K562 (cell line): ENCODE measurements at regions not wholly inside any gene's neighbourhood (a gene's known extent, or its start where the extent isn't known, plus 50 kb on each side); places are given as distances from the start of the nearest gene placed in this dataset.

Experiments used
- ATAC-seq: fragments of 200-7000 bp; cut with Tn5 transposase; 3 replicates; pipeline ENCODE4 v1.9.1; 2020; ENCODE audit warnings: moderate library complexity
- BruUV-seq: library from RNA; stranded (reverse); fragments of 400-500 nt; replicated peaks from 2 replicates; lab custom pipeline; 2021; lab: Mats Ljungman, UMichigan
- CTCF ChIA-PET: fragments of 300-600 bp; formaldehyde crosslinking; extraction: SDS; loops from one replicate; lab custom pipeline; 2021; ENCODE audit warnings: low intra/inter-chr PET ratio; lab: Yijun Ruan, JAX
- POLR2A ChIA-PET: fragments of 300-600, 350-650 bp; sonication (Branson Sonifier 250); formaldehyde crosslinking; extraction: SDS; loops from one replicate; lab custom pipeline; 2021; ENCODE audit warnings: antibody characterized with exemption, inconsistent platforms; lab: Yijun Ruan, JAX
- DNase-seq, 4 experiments: peaks; one replicate each; pipeline versions ENCODE4 v3.0.0 to v3.0.0-alpha.2; 2011 to 2018; ENCODE audit warnings: low spot score in 3 of 4, mixed read lengths in 3 of 4; ENCODE audit errors: extremely low read depth in 1 of 4
- FAIRE-seq: peaks from 2 replicates; lab custom pipeline; 2011; peaks lifted over from hg19 to GRCh38; lab: Jason Lieb, UNC
- H2AFZ ChIP-seq: 2 replicates; pipeline ENCODE4 v1.6.0; 2011; ENCODE audit warnings: low read depth, low read length, control low read depth, inconsistent platforms
- H3K27ac ChIP-seq: fragments of 200-600 bp; 3 replicates; pipeline ENCODE4 v1.8.0; 2011; ENCODE audit warnings: low read depth, mild to moderate bottlenecking, control low read depth, inconsistent platforms, low read length, moderate library complexity, mixed read lengths; ENCODE audit errors: extremely low read depth
- H3K27me3 ChIP-seq, 2 experiments: fragments of 300-600 bp in 1 of 2; 2 replicates in 1 of 2; 3 replicates in 1 of 2; pipeline versions ENCODE4 v1.6.0 to v1.8.0; 2011; ENCODE audit warnings: inconsistent platforms in 2 of 2, low read length in 2 of 2, mild to moderate bottlenecking in 1 of 2, mixed read lengths in 1 of 2, moderate library complexity in 1 of 2; ENCODE audit not compliant: control insufficient read depth in 2 of 2, insufficient read depth in 2 of 2
- H3K36me3 ChIP-seq: fragments of 300-600 bp; 3 replicates; pipeline ENCODE4 v1.8.0; 2011; ENCODE audit warnings: mild to moderate bottlenecking, low read length, inconsistent platforms; ENCODE audit not compliant: control insufficient read depth, insufficient read depth
- H3K4me1 ChIP-seq, 2 experiments: fragments of 200-600 bp in 1 of 2; replicated peaks in 1 of 2; 2 replicates in 1 of 2; 3 replicates in 1 of 2; pipeline versions ENCODE4 v1.5.1 to v1.8.0; 2011; ENCODE audit warnings: inconsistent platforms in 2 of 2, low read length in 2 of 2, mild to moderate bottlenecking in 1 of 2, mixed read lengths in 1 of 2, moderate library complexity in 1 of 2; ENCODE audit not compliant: control insufficient read depth in 2 of 2, insufficient read depth in 2 of 2
- H3K4me2 ChIP-seq: 2 replicates; pipeline ENCODE4 v1.6.1; 2011; ENCODE audit warnings: low read length, control low read depth, inconsistent platforms, mixed read lengths; ENCODE audit not compliant: insufficient read depth
- H3K4me3 ChIP-seq: fragments of 200-600 bp; sonication (generic), shearing (Covaris generic); 2 replicates; pipeline ENCODE4 v1.5.1; 2016; ENCODE audit warnings: control low read depth, inconsistent platforms
- H3K79me2 ChIP-seq: fragments of 200-600 bp; 3 replicates; pipeline ENCODE4 v1.8.0; 2011; ENCODE audit warnings: low read length, inconsistent platforms; ENCODE audit not compliant: control insufficient read depth, insufficient read depth
- H3K9ac ChIP-seq, 2 experiments: 2 replicates each; pipeline versions ENCODE4 v1.6.0 to v1.6.1; 2011; ENCODE audit warnings: low read depth in 2 of 2, low read length in 2 of 2, control low read depth in 1 of 2, inconsistent platforms in 1 of 2, mild to moderate bottlenecking in 1 of 2, mixed read lengths in 1 of 2; ENCODE audit not compliant: insufficient read depth in 1 of 2
- H3K9me1 ChIP-seq: one replicate; pipeline ENCODE4 v1.6.0; 2011; ENCODE audit warnings: inconsistent platforms, mild to moderate bottlenecking, low read length, moderate library complexity; ENCODE audit not compliant: control insufficient read depth, insufficient read depth
- H3K9me3 ChIP-seq: replicated peaks from 2 replicates; pipeline ENCODE4 v1.5.1; 2011; ENCODE audit warnings: low read depth, low read length, inconsistent platforms; ENCODE audit not compliant: control insufficient read depth, insufficient read depth
- H4K20me1 ChIP-seq: replicated peaks from 2 replicates; pipeline ENCODE4 v1.6.1; 2011; ENCODE audit warnings: low read length, inconsistent platforms, mixed read lengths; ENCODE audit not compliant: control insufficient read depth, insufficient read depth
- CREBBP ChIP-seq: IDR thresholded peaks from one replicate; pipeline ENCODE4 v1.6.1; 2012; ENCODE audit warnings: low read depth, mild to moderate bottlenecking, control low read depth, inconsistent platforms, low read length
- JUND ChIP-seq, 2 experiments: IDR thresholded peaks; 2 replicates in 1 of 2; 3 replicates in 1 of 2; pipeline ENCODE4 v1.6.1; 2011; ENCODE audit warnings: borderline replicate concordance in 2 of 2, low read depth in 2 of 2, low read length in 2 of 2, improper control_type of control experiment in 1 of 2, missing biosample characterization in 1 of 2, missing genetic modification characterization in 1 of 2, missing genetic modification reagents in 1 of 2
- LEF1 ChIP-seq: fragments of 450-650 bp; IDR thresholded peaks from 2 replicates; pipeline ENCODE4 v1.6.1; 2016; ENCODE audit warnings: mild to moderate bottlenecking
- SMARCA4 ChIP-seq: fragments of 450-650 bp; IDR thresholded peaks from 2 replicates; pipeline ENCODE4 v1.6.1; 2016
- TAF15 ChIP-seq: fragments of 200-400 bp; formaldehyde crosslinking; IDR thresholded peaks from 2 replicates; pipeline ENCODE4 v1.6.1; 2017; ENCODE audit warnings: mild to moderate bottlenecking, low read depth, low read length, moderate library complexity
- ZBTB26 ChIP-seq: fragments of 450-650 bp; formaldehyde crosslinking; IDR thresholded peaks from 2 replicates; pipeline ENCODE4 v1.4.0; 2022; ENCODE audit warnings: missing genetic modification characterization
- WGBS: fragments of 100-300 bp; shearing (Covaris generic); methylation state at CpG from one replicate; pipeline ENCODE4 v1.1.6; 2016; ENCODE audit warnings: low coverage, mixed read lengths; ENCODE audit not compliant: insufficient coverage; ENCODE audit errors: missing lambda C conversion rate; 5-methylcytosine and 5-hydroxymethylcytosine counted together
- in situ Hi-C: fragments of 300-500 bp; cut with MboI; formaldehyde crosslinking; loops from 4 replicates; pipeline ENCODE4 v1.15.0; 2018; ENCODE audit warnings: inconsistent platforms, mixed read lengths
- intact Hi-C: fragments of 100-400 bp; cut with micrococcal nuclease; formaldehyde crosslinking; loops from 2 replicates; pipeline ENCODE4 v1.14.2; 2022
- TF ChIP-seq, protein P1 (sequence below): fragments of 250-450 bp; sonication (Bioruptor Pico); IDR thresholded peaks from 2 replicates; pipeline ENCODE4 v1.4.0; 2020; ENCODE audit warnings: mild to moderate bottlenecking, moderate library complexity

GRCh38 chr5:102625928-102626327 lies 127.1 kb upstream of the SLCO6A1 start:
- FAIRE-seq (no peak), ATAC-seq (no peak), DNase-seq (no peak)
- TF ChIP-seq ZBTB26 (CRISPR knock-in tag) (no peak), LEF1 (no peak), SMARCA4 (no peak)
- TF ChIP-seq, protein P1, sequence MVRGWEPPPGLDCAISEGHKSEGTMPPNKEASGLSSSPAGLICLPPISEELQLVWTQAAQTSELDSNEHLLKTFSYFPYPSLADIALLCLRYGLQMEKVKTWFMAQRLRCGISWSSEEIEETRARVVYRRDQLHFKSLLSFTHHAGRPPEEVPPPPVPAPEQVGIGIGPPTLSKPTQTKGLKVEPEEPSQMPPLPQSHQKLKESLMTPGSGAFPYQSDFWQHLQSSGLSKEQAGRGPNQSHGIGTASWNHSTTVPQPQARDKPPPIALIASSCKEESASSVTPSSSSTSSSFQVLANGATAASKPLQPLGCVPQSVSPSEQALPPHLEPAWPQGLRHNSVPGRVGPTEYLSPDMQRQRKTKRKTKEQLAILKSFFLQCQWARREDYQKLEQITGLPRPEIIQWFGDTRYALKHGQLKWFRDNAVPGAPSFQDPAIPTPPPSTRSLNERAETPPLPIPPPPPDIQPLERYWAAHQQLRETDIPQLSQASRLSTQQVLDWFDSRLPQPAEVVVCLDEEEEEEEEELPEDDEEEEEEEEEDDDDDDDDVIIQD (CRISPR knock-in tag) = no peak
- in situ Hi-C loops (no loop called here), intact Hi-C loops (no loop called here)
- H3K79me2 ChIP-seq = no peaks in the 10 kb centered on the region
- ChIA-PET CTCF (no interaction called here), POLR2A (interaction anchor here (0.7 kb wide), 1 partner anchor 1858 kb away, joined by 8 read pairs; no protein-coding TSS in a partner anchor)
- H3K9me3 ChIP-seq = no peaks in the 10 kb centered on the region
- H3K27me3 ChIP-seq = no peaks in the 10 kb centered on the region
- H3K9me1 ChIP-seq = no peaks in the 10 kb centered on the region
- H2AFZ ChIP-seq = no peak overlapping the region
- H3K27ac ChIP-seq = no peak overlapping the region
- no peaks in the 10 kb centered on the region for H4K20me1 ChIP-seq
- WGBS = 5% methylated on average over 3 of the region's 3 CpGs
- H3K4me3 ChIP-seq = no peak overlapping the region
- no peaks in the 10 kb centered on the region for H3K36me3 ChIP-seq
- no peaks in the 10 kb centered on the region for H3K4me1 ChIP-seq
- no peak overlapping the region for H3K9ac ChIP-seq
- no TSS peak for BruUV-seq
- H3K4me2 ChIP-seq = no peak overlapping the region

- Histone ChIP-seq H4K20me1 (no peaks in the 10 kb centered on the region), H3K4me1 (no peaks in the 10 kb centered on the region), H3K9ac (no peak overlapping the region), H3K27ac (no peak overlapping the region), H3K27me3 (no peaks in the 10 kb centered on the region), H3K4me3 (no peak overlapping the region), H2AFZ (no peak overlapping the region), H3K4me2 (no peak overlapping the region), H3K79me2 (no peaks in the 10 kb centered on the region), H3K36me3 (no peaks in the 10 kb centered on the region), H3K9me1 (no peaks in the 10 kb centered on the region), H3K9me3 (no peaks in the 10 kb centered on the region)
- POLR2A ChIA-PET = no interaction called here
- in situ Hi-C loops (no loop called here), intact Hi-C loops (no loop called here)
- no peak for DNase-seq
- no TSS peak for BruUV-seq
- no peak for ATAC-seq
- no peak for FAIRE-seq
- TF ChIP-seq CREBBP = no peak
- no peak for TF ChIP-seq TAF15
- TF ChIP-seq JUND (IDR thresholded peaks at IDR 0.05; ENCODE audit: borderline replicate concordance, low read depth, low read length) = no peak
- 0 out of 3 replicates have a peak, but pooled peaks have one; percentile 19 for TF ChIP-seq JUND (tag; IDR thresholded peaks at IDR 0.05; ENCODE audit: borderline replicate concordance, low read depth, low read length)
- CTCF ChIA-PET = no interaction called here
Observed at GRCh38 chr5:102627315-102627714, 127.8 kb upstream of the PAM start.
